SU-DHL-6 (cell line): ENCODE measurements at regions not wholly inside any gene's neighbourhood (a gene's known extent, or its start where the extent isn't known, plus 50 kb on each side); places are given as distances from the start of the nearest gene placed in this dataset.

ENCODE experiments used
- H2AFZ ChIP-seq: fragments of 200-600 bp; sonication (generic); 2 replicates; pipeline ENCODE4 v1.6.1; 2014; ENCODE audit warnings: low read depth, mild to moderate bottlenecking, moderate library complexity, mixed read lengths, antibody characterized with exemption, low read length; ENCODE audit not compliant: severe bottlenecking
- H3F3A ChIP-seq: fragments of 200-600 bp; shearing (Covaris generic); 2 replicates; pipeline ENCODE4 v1.6.0; 2016; ENCODE audit warnings: antibody characterized with exemption, mild to moderate bottlenecking; ENCODE audit not compliant: insufficient read depth
- H3K27ac ChIP-seq: fragments of 200-600 bp; sonication (generic); 2 replicates; pipeline ENCODE4 v1.5.1; 2016; ENCODE audit warnings: low read depth, mild to moderate bottlenecking, low read length, moderate library complexity, mixed read lengths
- H3K27me3 ChIP-seq: fragments of 200-600 bp; sonication (generic), shearing (Covaris generic); 2 replicates; pipeline ENCODE4 v1.6.0; 2014; ENCODE audit warnings: mild to moderate bottlenecking, low read length
- H3K36me3 ChIP-seq: fragments of 200-600 bp; sonication (generic); 2 replicates; pipeline ENCODE4 v1.6.1; 2014; ENCODE audit warnings: mild to moderate bottlenecking, low read length, mixed read lengths
- H3K4me2 ChIP-seq: fragments of 300-600, 200-600 bp; shearing (Covaris generic), sonication (generic); 2 replicates; pipeline ENCODE4 v1.6.0; 2014; ENCODE audit warnings: low read length, low read depth, mild to moderate bottlenecking; ENCODE audit not compliant: poor library complexity, severe bottlenecking
- H3K4me3 ChIP-seq: fragments of 200-600 bp; sonication (generic); 2 replicates; pipeline ENCODE4 v1.5.1; 2014; ENCODE audit warnings: antibody characterized with exemption, low read length, mild to moderate bottlenecking, mixed read lengths; ENCODE audit not compliant: insufficient read depth, poor library complexity, severe bottlenecking
- H3K79me2 ChIP-seq: fragments of 200-600 bp; sonication (generic); 2 replicates; pipeline ENCODE4 v1.6.1; 2014; ENCODE audit warnings: mild to moderate bottlenecking, low read length, moderate library complexity; ENCODE audit not compliant: insufficient read depth
- H3K9ac ChIP-seq: fragments of 200-600 bp; sonication (generic); 2 replicates; pipeline ENCODE4 v1.7.0; 2014; ENCODE audit warnings: mild to moderate bottlenecking, low read length
- H3K9me2 ChIP-seq: fragments of 200-600 bp; sonication (generic); replicated peaks from 2 replicates; pipeline ENCODE4 v1.6.1; 2014; ENCODE audit warnings: low read length; ENCODE audit not compliant: insufficient read depth
- H3K9me3 ChIP-seq: fragments of 200-600 bp; sonication (generic); 2 replicates; pipeline ENCODE4 v1.6.1; 2014; ENCODE audit warnings: low read length, mixed read lengths; ENCODE audit not compliant: insufficient read depth
- H4K20me1 ChIP-seq: fragments of 200-600 bp; sonication (generic); 2 replicates; pipeline ENCODE4 v1.6.1; 2014; ENCODE audit warnings: low read depth, mild to moderate bottlenecking, antibody characterized with exemption, low read length, moderate library complexity, mixed read lengths
- CTCF ChIP-seq: fragments of 200-600 bp; sonication (generic); IDR thresholded peaks from one replicate; pipeline ENCODE4 v1.5.1; 2017; ENCODE audit warnings: antibody characterized with exemption, mild to moderate bottlenecking, low read length, moderate library complexity; ENCODE audit not compliant: insufficient read depth, poor library complexity, severe bottlenecking
- EZH2phosphoT487 ChIP-seq: fragments of 200-600 bp; sonication (generic), shearing (Covaris generic); conservative IDR thresholded peaks from 2 replicates; pipeline ENCODE4 v1.6.1; 2018; ENCODE audit warnings: mild to moderate bottlenecking, antibody characterized with exemption, low read length, moderate library complexity, mixed read lengths

- no peaks in the 10 kb centered on the region for H3K9me2 ChIP-seq
- no peaks in the 10 kb centered on the region for H3F3A ChIP-seq
- no peak overlapping the region for H2AFZ ChIP-seq
- no peak for TF ChIP-seq EZH2phosphoT487
- TF ChIP-seq CTCF = no peak
- H3K36me3 ChIP-seq = no peaks in the 10 kb centered on the region
- no peak overlapping the region for H3K4me3 ChIP-seq
- no peaks in the 10 kb centered on the region for H3K9me3 ChIP-seq
- no peak overlapping the region for H3K27ac ChIP-seq
- no peaks in the 10 kb centered on the region for H3K27me3 ChIP-seq
- no peak overlapping the region for H3K9ac ChIP-seq
- H3K4me2 ChIP-seq = no peak overlapping the region
- H3K79me2 ChIP-seq = no peaks in the 10 kb centered on the region
- no peaks in the 10 kb centered on the region for H4K20me1 ChIP-seq
These were observed 139.4 kb upstream of the OSMR start for GRCh38 chr5:38706376-38706775.

GRCh38 chr5:38707352-38708210 is 138.2 kb upstream of the OSMR start:
- Histone ChIP-seq H4K20me1 (no peaks in the 10 kb centered on the region), H3F3A (no peaks in the 10 kb centered on the region), H2AFZ (no peak overlapping the region), H3K9ac (no peak overlapping the region), H3K79me2 (no peaks in the 10 kb centered on the region), H3K9me2 (no peaks in the 10 kb centered on the region), H3K27ac (no peak overlapping the region), H3K27me3 (no peaks in the 10 kb centered on the region), H3K4me2 (no peak overlapping the region), H3K36me3 (no peaks in the 10 kb centered on the region), H3K9me3 (no peaks in the 10 kb centered on the region), H3K4me3 (no peak overlapping the region)
- no peak for TF ChIP-seq CTCF
- TF ChIP-seq EZH2phosphoT487 = no peak

GRCh38 chr5:38709678-38710306 is 136.0 kb upstream of the OSMR start:
- no peak overlapping the region for H2AFZ ChIP-seq
- H3F3A ChIP-seq = no peaks in the 10 kb centered on the region
- H4K20me1 ChIP-seq = no peaks in the 10 kb centered on the region
- H3K79me2 ChIP-seq = no peaks in the 10 kb centered on the region
- H3K4me3 ChIP-seq = no peak overlapping the region
- no peak overlapping the region for H3K4me2 ChIP-seq
- H3K9me3 ChIP-seq = no peaks in the 10 kb centered on the region
- H3K9me2 ChIP-seq = no peaks in the 10 kb centered on the region
- H3K27ac ChIP-seq = no peak overlapping the region
- no peaks in the 10 kb centered on the region for H3K36me3 ChIP-seq
- no peaks in the 10 kb centered on the region for H3K27me3 ChIP-seq
- H3K9ac ChIP-seq = no peak overlapping the region
- TF ChIP-seq EZH2phosphoT487 = no peak
- no peak for TF ChIP-seq CTCF
